ENCODE measurements at regions not wholly inside any gene's neighbourhood (a gene's known extent, or its start where the extent isn't known, plus 50 kb on each side); places are given as distances from the start of the nearest gene placed in this dataset.

DNA sequence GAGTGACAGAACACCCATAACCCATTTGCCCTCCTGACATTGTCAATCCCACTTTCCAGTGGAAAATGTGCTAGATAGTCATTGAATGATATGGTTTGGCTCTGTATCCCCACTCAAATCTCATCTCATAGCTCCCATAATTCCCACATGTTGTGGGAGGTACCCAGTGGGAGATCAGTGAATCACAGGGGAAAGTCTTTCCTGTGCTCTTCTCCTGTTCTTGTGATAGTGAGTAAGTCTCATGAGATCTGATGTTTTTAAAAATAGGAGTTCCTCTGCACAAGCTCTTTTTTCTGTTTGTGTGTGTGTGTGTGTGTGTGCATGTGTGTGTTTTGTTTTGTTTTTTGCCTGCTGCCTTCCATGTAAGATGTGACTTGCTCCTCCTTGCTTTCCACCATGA lies 191.7 kb downstream of the ARRDC4 start:
- BruUV-seq (replicated peaks): no TSS peak
- Histone ChIP-seq H2AFZ (ENCODE audit: low read depth, low read length, poor library complexity, severe bottlenecking) (no peak overlapping the region), H3K9ac (ENCODE audit: low read length) (no peak overlapping the region), H3K4me2 (ENCODE audit: low read length) (no peak overlapping the region), H3K27ac (ENCODE audit: low read depth, low read length) (no peak overlapping the region), H3K79me2 (ENCODE audit: insufficient read depth, low read length) (no peaks in the 10 kb centered on the region), H4K20me1 (ENCODE audit: insufficient read depth) (no peaks in the 10 kb centered on the region; the same call in 1 of the 2 replicates), H3K27me3 (ENCODE audit: insufficient read depth, low read length) (peaks cover 6% of the 10 kb centered on the region; the same call in 1 of the 2 replicates), H3K36me3 (ENCODE audit: control insufficient read depth in 1 of 2, insufficient read depth in 2 of 2, low read length in 2 of 2) (no peaks in the 10 kb centered on the region), H3K9me3 (ENCODE audit: control insufficient read depth in 1 of 2, insufficient read depth in 1 of 2, low read depth in 1 of 2, low read length in 2 of 2) (no peaks in the 10 kb centered on the region), H3K9me2 (ENCODE audit: insufficient read depth) (no peaks in the 10 kb centered on the region), H3K4me3 (replicated peaks in 1 of 2; ENCODE audit: low read depth in 1 of 2, low read length in 2 of 2) (no peak overlapping the region), H3K4me1 (ENCODE audit: control insufficient read depth in 1 of 2, insufficient read depth in 2 of 2, low read length in 2 of 2) (no peaks in the 10 kb centered on the region)
- CTCF ChIA-PET: no interaction called here
- RAD21 ChIA-PET (ENCODE audit: low non-redundant PET in 1 of 2, low total read pairs in 2 of 2, uncharacterized antibody in 2 of 2, unreplicated experiment in 2 of 2): no interaction called here
- ATAC-seq (no peak), DNase-seq (ENCODE audit: low read depth, low spot score) (no peak)
- TF ChIP-seq POLR2A (IDR thresholded peaks at IDR 0.05; ENCODE audit: borderline replicate concordance, extremely low read depth, insufficient read depth, insufficient read length) (no peak), JUND (IDR thresholded peaks at IDR 0.05) (no peak), ZFX (IDR thresholded peaks at IDR 0.05) (no peak), SIN3A (IDR thresholded peaks at IDR 0.05; ENCODE audit: low read depth) (no peak), YY1 (IDR thresholded peaks at IDR 0.05; ENCODE audit: extremely low read depth, insufficient replicate concordance, low read depth, low read length) (no peak), EZH2 (IDR thresholded peaks at IDR 0.05) (no peak), SP1 (IDR thresholded peaks at IDR 0.05; ENCODE audit: low read depth) (no peak), SRF (IDR thresholded peaks at IDR 0.05; ENCODE audit: low read depth) (no peak)
- TF ChIP-seq, protein P1, sequence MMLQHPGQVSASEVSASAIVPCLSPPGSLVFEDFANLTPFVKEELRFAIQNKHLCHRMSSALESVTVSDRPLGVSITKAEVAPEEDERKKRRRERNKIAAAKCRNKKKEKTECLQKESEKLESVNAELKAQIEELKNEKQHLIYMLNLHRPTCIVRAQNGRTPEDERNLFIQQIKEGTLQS (IDR thresholded peaks at IDR 0.05): no peak
- intact Hi-C loops (cut with micrococcal nuclease): no loop called here
- POLR2A ChIA-PET: no interaction called here

DNA sequence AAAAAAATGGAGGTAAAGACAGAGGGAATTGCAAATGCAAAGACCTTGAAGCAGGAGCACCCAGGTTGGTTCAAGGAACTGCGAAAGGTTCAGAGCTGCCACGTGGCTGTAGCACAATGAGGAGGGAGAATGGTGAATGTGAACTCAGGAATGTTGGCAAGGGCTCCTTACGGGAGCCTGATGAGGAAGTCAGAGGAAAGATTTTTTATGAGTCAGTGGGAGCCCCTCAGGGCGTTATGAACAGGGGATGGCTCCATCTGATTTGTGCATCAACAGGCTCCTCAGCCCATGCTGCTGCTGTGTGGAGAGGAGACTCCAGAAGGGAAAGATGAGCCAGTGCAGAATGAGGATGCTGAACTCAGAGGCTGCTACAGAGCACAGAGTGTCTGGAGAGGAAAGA lies 194.4 kb downstream of the ARRDC4 start:
- Histone ChIP-seq H4K20me1 (ENCODE audit: insufficient read depth) (no peaks in the 10 kb centered on the region; the same call in 1 of the 2 replicates), H3K27me3 (ENCODE audit: insufficient read depth, low read length) (peaks cover 6% of the 10 kb centered on the region; the same call in 1 of the 2 replicates), H3K9me3 (ENCODE audit: control insufficient read depth in 1 of 2, insufficient read depth in 1 of 2, low read depth in 1 of 2, low read length in 2 of 2) (no peaks in the 10 kb centered on the region), H3K27ac (ENCODE audit: low read depth, low read length) (no peak overlapping the region), H3K79me2 (ENCODE audit: insufficient read depth, low read length) (no peaks in the 10 kb centered on the region), H3K36me3 (ENCODE audit: control insufficient read depth in 1 of 2, insufficient read depth in 2 of 2, low read length in 2 of 2) (no peaks in the 10 kb centered on the region), H3K4me1 (ENCODE audit: control insufficient read depth in 1 of 2, insufficient read depth in 2 of 2, low read length in 2 of 2) (no peaks in the 10 kb centered on the region), H3K4me3 (replicated peaks in 1 of 2; ENCODE audit: low read depth in 1 of 2, low read length in 2 of 2) (no peak overlapping the region), H3K9me2 (ENCODE audit: insufficient read depth) (no peaks in the 10 kb centered on the region), H3K9ac (ENCODE audit: low read length) (no peak overlapping the region), H2AFZ (ENCODE audit: low read depth, low read length, poor library complexity, severe bottlenecking) (no peak overlapping the region), H3K4me2 (ENCODE audit: low read length) (no peak overlapping the region)
- intact Hi-C loops (cut with micrococcal nuclease): no loop called here
- ChIA-PET CTCF (no interaction called here), RAD21 (ENCODE audit: low non-redundant PET in 1 of 2, low total read pairs in 2 of 2, uncharacterized antibody in 2 of 2, unreplicated experiment in 2 of 2) (no interaction called here), POLR2A (no interaction called here)
- TF ChIP-seq ELF1 (IDR thresholded peaks at IDR 0.05; ENCODE audit: borderline replicate concordance, low read depth): no peak
- no peak for TF ChIP-seq TCF7L2 (IDR thresholded peaks at IDR 0.05; ENCODE audit: borderline replicate concordance, extremely low read depth, insufficient read depth, insufficient read length)
- TF ChIP-seq FOSL1 (IDR thresholded peaks at IDR 0.05; ENCODE audit: low read depth): no peak
- TF ChIP-seq POLR2A (IDR thresholded peaks at IDR 0.05; ENCODE audit: borderline replicate concordance, extremely low read depth, insufficient read depth, insufficient read length): no peak
- TF ChIP-seq, protein P2, sequence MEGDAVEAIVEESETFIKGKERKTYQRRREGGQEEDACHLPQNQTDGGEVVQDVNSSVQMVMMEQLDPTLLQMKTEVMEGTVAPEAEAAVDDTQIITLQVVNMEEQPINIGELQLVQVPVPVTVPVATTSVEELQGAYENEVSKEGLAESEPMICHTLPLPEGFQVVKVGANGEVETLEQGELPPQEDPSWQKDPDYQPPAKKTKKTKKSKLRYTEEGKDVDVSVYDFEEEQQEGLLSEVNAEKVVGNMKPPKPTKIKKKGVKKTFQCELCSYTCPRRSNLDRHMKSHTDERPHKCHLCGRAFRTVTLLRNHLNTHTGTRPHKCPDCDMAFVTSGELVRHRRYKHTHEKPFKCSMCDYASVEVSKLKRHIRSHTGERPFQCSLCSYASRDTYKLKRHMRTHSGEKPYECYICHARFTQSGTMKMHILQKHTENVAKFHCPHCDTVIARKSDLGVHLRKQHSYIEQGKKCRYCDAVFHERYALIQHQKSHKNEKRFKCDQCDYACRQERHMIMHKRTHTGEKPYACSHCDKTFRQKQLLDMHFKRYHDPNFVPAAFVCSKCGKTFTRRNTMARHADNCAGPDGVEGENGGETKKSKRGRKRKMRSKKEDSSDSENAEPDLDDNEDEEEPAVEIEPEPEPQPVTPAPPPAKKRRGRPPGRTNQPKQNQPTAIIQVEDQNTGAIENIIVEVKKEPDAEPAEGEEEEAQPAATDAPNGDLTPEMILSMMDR (IDR thresholded peaks at IDR 0.05 in 2 of 3, conservative IDR thresholded peaks at IDR 0.05 in 1 of 3; ENCODE audit: borderline replicate concordance in 1 of 3, insufficient read depth in 1 of 3, low read depth in 2 of 3, low read length in 2 of 3): no peak
- TF ChIP-seq SP1 (IDR thresholded peaks at IDR 0.05; ENCODE audit: low read depth): no peak
- TF ChIP-seq POLR2AphosphoS5 (IDR thresholded peaks at IDR 0.05; ENCODE audit: low read depth, low read length): no peak
- TF ChIP-seq, protein P3, sequence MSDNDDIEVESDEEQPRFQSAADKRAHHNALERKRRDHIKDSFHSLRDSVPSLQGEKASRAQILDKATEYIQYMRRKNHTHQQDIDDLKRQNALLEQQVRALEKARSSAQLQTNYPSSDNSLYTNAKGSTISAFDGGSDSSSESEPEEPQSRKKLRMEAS (IDR thresholded peaks at IDR 0.05): no peak
- TF ChIP-seq ZNF274 (IDR thresholded peaks at IDR 0.05; ENCODE audit: low read depth, low read length): no peak
- no peak for TF ChIP-seq EZH2 (IDR thresholded peaks at IDR 0.05)
- TF ChIP-seq, protein P1 (IDR thresholded peaks at IDR 0.05): no peak
- DNase-seq (ENCODE audit: low read depth, low spot score): no peak
- BruUV-seq (replicated peaks): no TSS peak
- ATAC-seq: no peak
